ENCODE measurements at regions not wholly inside any gene's neighbourhood (a gene's known extent, or its start where the extent isn't known, plus 50 kb on each side); places are given as distances from the start of the nearest gene placed in this dataset.

GRCh38 chr1:30613188-30613587, 110.2 kb downstream of the MATN1 start:
- no peaks in the 10 kb centered on the region for H3K27me3 ChIP-seq
- no peak for DNase-seq
- H3K36me3 ChIP-seq: no peaks in the 10 kb centered on the region
- no peaks in the 10 kb centered on the region for H3K4me1 ChIP-seq (ENCODE audit: insufficient read depth)
- H3K27ac ChIP-seq: no peak overlapping the region
- 64 to 78% (median 68%) methylated on average over 1 of the region's 1 CpG for WGBS, 3 donors
- no peak for TF ChIP-seq CTCF (IDR thresholded peaks at IDR 0.05)
- TF ChIP-seq POLR2A (IDR thresholded peaks at IDR 0.05): no peak
- TF ChIP-seq EP300 (IDR thresholded peaks at IDR 0.05): no peak
- no peaks in the 10 kb centered on the region for H3K9me3 ChIP-seq
- H3K4me3 ChIP-seq: no peak overlapping the region
- intact Hi-C loops (cut with DNase I): no loop called here

GRCh38 chr1:30612536-30613065, 110.8 kb downstream of the MATN1 start:
- Histone ChIP-seq H3K27me3 (no peaks in the 10 kb centered on the region), H3K9me3 (no peaks in the 10 kb centered on the region), H3K4me1 (ENCODE audit: insufficient read depth) (no peaks in the 10 kb centered on the region), H3K27ac (no peak overlapping the region), H3K36me3 (no peaks in the 10 kb centered on the region), H3K4me3 (no peak overlapping the region)
- DNase-seq: no peak
- intact Hi-C loops (cut with DNase I): no loop called here
- no peak for TF ChIP-seq CTCF (IDR thresholded peaks at IDR 0.05)
- no peak for TF ChIP-seq POLR2A (IDR thresholded peaks at IDR 0.05)
- no peak for TF ChIP-seq EP300 (IDR thresholded peaks at IDR 0.05)
- WGBS, 3 donors: 19 to 44% (median 21%) methylated on average over 1 of the region's 1 CpG

GRCh38 chr1:30611741-30612309, 111.6 kb downstream of the MATN1 start:
- H3K9me3 ChIP-seq: no peaks in the 10 kb centered on the region
- TF ChIP-seq EP300 (IDR thresholded peaks at IDR 0.05) (no peak), CTCF (IDR thresholded peaks at IDR 0.05) (no peak), POLR2A (IDR thresholded peaks at IDR 0.05) (no peak)
- intact Hi-C loops (cut with DNase I): no loop called here
- no peaks in the 10 kb centered on the region for H3K4me1 ChIP-seq (ENCODE audit: insufficient read depth)
- H3K27me3 ChIP-seq: no peaks in the 10 kb centered on the region
- no peak overlapping the region for H3K27ac ChIP-seq
- WGBS, 3 donors: 63 to 73% (median 65%) methylated on average over 5 of the region's 5 CpGs
- H3K36me3 ChIP-seq: no peaks in the 10 kb centered on the region
- DNase-seq: no peak
- no peak overlapping the region for H3K4me3 ChIP-seq

GRCh38 chr1:30610917-30611316, 112.5 kb downstream of the MATN1 start:
- TF ChIP-seq POLR2A (IDR thresholded peaks at IDR 0.05): no peak
- no peak for TF ChIP-seq CTCF (IDR thresholded peaks at IDR 0.05)
- TF ChIP-seq EP300 (IDR thresholded peaks at IDR 0.05): no peak
- H3K4me3 ChIP-seq: no peak overlapping the region
- no peaks in the 10 kb centered on the region for H3K9me3 ChIP-seq
- H3K4me1 ChIP-seq (ENCODE audit: insufficient read depth): no peaks in the 10 kb centered on the region
- intact Hi-C loops (cut with DNase I): no loop called here
- no peaks in the 10 kb centered on the region for H3K27me3 ChIP-seq
- no peak overlapping the region for H3K27ac ChIP-seq
- no peak for DNase-seq
- no peaks in the 10 kb centered on the region for H3K36me3 ChIP-seq

Data from ovary (tissue), 7 donors.